Adrenal gland (tissue), 9 donors: ENCODE measurements at regions not wholly inside any gene's neighbourhood (a gene's known extent, or its start where the extent isn't known, plus 50 kb on each side); places are given as distances from the start of the nearest gene placed in this dataset.

Experiments
- DNase-seq, 7 donors: peaks; one replicate each; pipeline ENCODE4 v3.0.0-alpha.2; 2019 to 2020
- H3K27ac ChIP-seq, 5 donors: fragments of 200-600 bp; sonication (generic) in 4 of 5; 1 replicate in 3 of 5; 2 replicates in 2 of 5; pipeline versions ENCODE4 v1.5.1 to v1.8.0; 2016 to 2020; ENCODE audit warnings: mild to moderate bottlenecking in 1 of 5
- H3K27me3 ChIP-seq: fragments of 200-600 bp; 2 replicates; pipeline ENCODE4 v1.8.0; 2021
- H3K36me3 ChIP-seq, 2 donors: fragments of 200-600 bp; replicated peaks in 1 of 2; 1 replicate in 1 of 2; 2 replicates in 1 of 2; pipeline versions ENCODE4 v1.5.1 to v1.8.0; 2018 to 2022
- H3K4me1 ChIP-seq, 2 donors: fragments of 200-600 bp; replicated peaks in 1 of 2; 1 replicate in 1 of 2; 2 replicates in 1 of 2; pipeline versions ENCODE4 v1.5.1 to v1.8.0; 2018 to 2021
- H3K4me3 ChIP-seq, 4 donors: fragments of 200-600 bp; sonication (generic) in 3 of 4; one replicate each; pipeline ENCODE4 v1.5.1; 2016 to 2018
- H3K9me3 ChIP-seq, 3 donors: fragments of 200-600 bp; sonication (generic) in 1 of 3; replicated peaks in 1 of 3; 1 replicate in 2 of 3; 2 replicates in 1 of 3; pipeline versions ENCODE4 v1.5.1 to v1.8.0; 2016 to 2021
- POLR2A ChIP-seq, 2 donors: fragments of 450-650 bp; IDR thresholded peaks; one replicate each; pipeline ENCODE4 v1.6.1; 2017; ENCODE audit warnings: antibody characterized with exemption in 2 of 2, mild to moderate bottlenecking in 2 of 2, moderate library complexity in 1 of 2
- WGBS, 4 donors: extraction: QIAGEN DNeasy Blood & Tissue Kit in 2 of 4; methylation state at CpG; one replicate each; pipeline versions ENCODE4 v1.1.5 to v1.1.7; 2013 to 2017; 5-methylcytosine and 5-hydroxymethylcytosine counted together
- intact Hi-C, 2 donors: fragments of 100-400 bp; cut with DNase I; formaldehyde crosslinking; loops; one replicate each; pipeline versions ENCODE4 v1.14.1 to v1.15.0; 2022 to 2023
- TF ChIP-seq, protein P1 (sequence below), 6 experiments: fragments of 450-650 bp in 4 of 6; fragments of 200-600 bp in 2 of 6; sonication (generic) in 1 of 6; IDR thresholded peaks; 1 replicate in 5 of 6; 2 replicates in 1 of 6; pipeline versions ENCODE4 v1.5.1 to v1.8.0; 2016 to 2021; ENCODE audit warnings: antibody characterized with exemption in 6 of 6, mild to moderate bottlenecking in 2 of 6, moderate library complexity in 1 of 6
- donor health status: healthy with polysubstance abuse.
- donor health status: Bipolar disorder and iron deficiency.
- donor health status: DM: yes; HTN: yes; CAD: no.
- donor health status: DM: no; HTN: no; CAD: no.
- donor health status: DM: no; HTN: no; CAD: no.

DNA sequence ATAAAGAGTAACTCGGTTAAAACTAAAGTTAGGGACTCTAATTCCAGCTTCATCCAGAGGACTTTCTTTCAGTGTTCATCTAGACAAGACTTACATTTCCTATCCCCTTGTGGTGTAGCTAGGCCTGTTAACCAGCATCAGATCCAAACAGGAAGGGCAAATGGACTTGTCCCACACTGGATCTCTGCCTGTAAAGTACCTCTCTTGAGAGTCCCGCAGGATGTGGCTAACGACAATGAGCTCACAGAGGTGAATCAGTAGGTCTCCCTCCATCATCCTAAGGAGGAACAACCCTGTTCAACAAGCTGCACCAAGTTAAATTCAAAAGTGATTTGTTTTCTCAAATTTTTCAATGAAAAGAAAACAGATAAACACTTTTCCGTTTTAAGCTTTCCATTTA is 412.3 kb upstream of the RGPD4 start:
- Histone ChIP-seq H3K4me3 (no peak overlapping the region), H3K9me3 (no peaks in the 10 kb centered on the region), H3K27me3 (no peaks in the 10 kb centered on the region), H3K36me3 (no peaks in the 10 kb centered on the region), H3K27ac (no peak overlapping the region), H3K4me1 (no peaks in the 10 kb centered on the region)
- no peak for DNase-seq
- WGBS, 4 donors, result 73 to 85% (median 76%) methylated on average over 4 of the region's 4 CpGs
- intact Hi-C loops, result no loop called here
- TF ChIP-seq, protein P1, sequence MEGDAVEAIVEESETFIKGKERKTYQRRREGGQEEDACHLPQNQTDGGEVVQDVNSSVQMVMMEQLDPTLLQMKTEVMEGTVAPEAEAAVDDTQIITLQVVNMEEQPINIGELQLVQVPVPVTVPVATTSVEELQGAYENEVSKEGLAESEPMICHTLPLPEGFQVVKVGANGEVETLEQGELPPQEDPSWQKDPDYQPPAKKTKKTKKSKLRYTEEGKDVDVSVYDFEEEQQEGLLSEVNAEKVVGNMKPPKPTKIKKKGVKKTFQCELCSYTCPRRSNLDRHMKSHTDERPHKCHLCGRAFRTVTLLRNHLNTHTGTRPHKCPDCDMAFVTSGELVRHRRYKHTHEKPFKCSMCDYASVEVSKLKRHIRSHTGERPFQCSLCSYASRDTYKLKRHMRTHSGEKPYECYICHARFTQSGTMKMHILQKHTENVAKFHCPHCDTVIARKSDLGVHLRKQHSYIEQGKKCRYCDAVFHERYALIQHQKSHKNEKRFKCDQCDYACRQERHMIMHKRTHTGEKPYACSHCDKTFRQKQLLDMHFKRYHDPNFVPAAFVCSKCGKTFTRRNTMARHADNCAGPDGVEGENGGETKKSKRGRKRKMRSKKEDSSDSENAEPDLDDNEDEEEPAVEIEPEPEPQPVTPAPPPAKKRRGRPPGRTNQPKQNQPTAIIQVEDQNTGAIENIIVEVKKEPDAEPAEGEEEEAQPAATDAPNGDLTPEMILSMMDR (IDR thresholded peaks at IDR 0.05), result no peak
- no peak for TF ChIP-seq POLR2A (IDR thresholded peaks at IDR 0.05)

GRCh38 chr2:107418708-107419107 is 408.0 kb upstream of the RGPD4 start:
- Histone ChIP-seq H3K36me3 (no peaks in the 10 kb centered on the region), H3K4me3 (no peak overlapping the region), H3K9me3 (no peaks in the 10 kb centered on the region), H3K27me3 (no peaks in the 10 kb centered on the region), H3K4me1 (no peaks in the 10 kb centered on the region), H3K27ac (no peak overlapping the region)
- intact Hi-C loops, result no loop called here
- 21 to 28% (median 26%) methylated on average over 3 of the region's 3 CpGs for WGBS, 4 donors
- TF ChIP-seq, protein P1 (IDR thresholded peaks at IDR 0.05), result no peak
- TF ChIP-seq POLR2A (IDR thresholded peaks at IDR 0.05), result no peak
- no peak for DNase-seq

- no peak overlapping the region for H3K4me3 ChIP-seq
- H3K9me3 ChIP-seq, result no peaks in the 10 kb centered on the region
- TF ChIP-seq, protein P1 (IDR thresholded peaks at IDR 0.05), result no peak
- TF ChIP-seq POLR2A (IDR thresholded peaks at IDR 0.05), result no peak
- 63 to 100% (median 84%) methylated on average over 1 of the region's 1 CpG for WGBS, 4 donors
- no peak for DNase-seq
- H3K27ac ChIP-seq, result no peak overlapping the region
- H3K36me3 ChIP-seq, result no peaks in the 10 kb centered on the region
- intact Hi-C loops, result no loop called here
- no peaks in the 10 kb centered on the region for H3K4me1 ChIP-seq
- no peaks in the 10 kb centered on the region for H3K27me3 ChIP-seq
Observed at GRCh38 chr2:107419191-107419590, 407.5 kb upstream of the RGPD4 start.

- Histone ChIP-seq H3K4me3 (no peak overlapping the region), H3K9me3 (no peaks in the 10 kb centered on the region), H3K27me3 (no peaks in the 10 kb centered on the region), H3K27ac (no peak overlapping the region), H3K36me3 (no peaks in the 10 kb centered on the region), H3K4me1 (no peaks in the 10 kb centered on the region)
- intact Hi-C loops, result no loop called here
- TF ChIP-seq POLR2A (IDR thresholded peaks at IDR 0.05), result no peak
- TF ChIP-seq, protein P1 (IDR thresholded peaks at IDR 0.05), result no peak
- no peak for DNase-seq
- 72 to 82% (median 76%) methylated on average over 3 of the region's 3 CpGs for WGBS, 4 donors
Observed at GRCh38 chr2:107428781-107429180, 397.9 kb upstream of the RGPD4 start.
